Thyroid gland (tissue), 4 donors: ENCODE measurements at regions not wholly inside any gene's neighbourhood (a gene's known extent, or its start where the extent isn't known, plus 50 kb on each side); places are given as distances from the start of the nearest gene placed in this dataset.

Experiments used
- POLR2A ChIP-seq, 2 donors: fragments of 450-650 bp; IDR thresholded peaks; one replicate each; pipeline ENCODE4 v1.6.1; 2017; ENCODE audit warnings: antibody characterized with exemption in 2 of 2, mild to moderate bottlenecking in 2 of 2, moderate library complexity in 1 of 2
- TF ChIP-seq, protein P1 (sequence below), 6 experiments: fragments of 200-600 bp in 3 of 6; fragments of 450-650 bp in 3 of 6; sonication (generic) in 3 of 6; IDR thresholded peaks; one replicate each; pipeline ENCODE4 v1.5.1; 2016 to 2019; ENCODE audit warnings: antibody characterized with exemption in 6 of 6, mild to moderate bottlenecking in 2 of 6, inconsistent platforms in 1 of 6, moderate library complexity in 1 of 6

DNA sequence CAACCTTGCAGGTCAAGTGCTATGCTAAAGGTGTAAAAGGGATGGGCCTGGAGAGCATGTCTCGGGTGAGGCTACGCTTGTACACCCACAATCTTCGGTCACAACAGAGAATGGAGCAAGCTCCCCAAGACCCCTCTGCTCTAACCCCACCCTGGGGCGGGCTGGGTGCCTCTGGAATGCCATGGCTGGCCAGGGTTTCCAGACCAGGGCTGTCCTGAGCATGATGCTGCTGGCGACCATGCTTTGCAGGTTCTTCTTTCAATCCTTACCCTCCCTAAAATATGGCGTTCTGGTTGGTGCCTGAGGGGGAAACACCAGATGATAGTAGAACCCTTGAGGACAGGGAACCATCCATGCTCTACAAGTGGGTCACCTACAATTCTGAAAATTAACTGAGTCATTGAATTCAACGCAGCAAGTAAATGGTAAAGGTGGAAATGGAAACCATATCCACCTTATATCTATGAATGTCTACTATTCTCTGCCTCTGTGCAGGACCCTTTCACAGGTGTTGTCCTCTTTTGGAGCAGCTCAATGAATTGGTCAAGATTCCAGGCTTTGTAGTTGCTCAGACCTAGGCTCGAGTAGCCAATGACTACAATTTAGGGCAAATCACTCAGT lies 111.6 kb upstream of the EGLN3 start:
- TF ChIP-seq, protein P1, sequence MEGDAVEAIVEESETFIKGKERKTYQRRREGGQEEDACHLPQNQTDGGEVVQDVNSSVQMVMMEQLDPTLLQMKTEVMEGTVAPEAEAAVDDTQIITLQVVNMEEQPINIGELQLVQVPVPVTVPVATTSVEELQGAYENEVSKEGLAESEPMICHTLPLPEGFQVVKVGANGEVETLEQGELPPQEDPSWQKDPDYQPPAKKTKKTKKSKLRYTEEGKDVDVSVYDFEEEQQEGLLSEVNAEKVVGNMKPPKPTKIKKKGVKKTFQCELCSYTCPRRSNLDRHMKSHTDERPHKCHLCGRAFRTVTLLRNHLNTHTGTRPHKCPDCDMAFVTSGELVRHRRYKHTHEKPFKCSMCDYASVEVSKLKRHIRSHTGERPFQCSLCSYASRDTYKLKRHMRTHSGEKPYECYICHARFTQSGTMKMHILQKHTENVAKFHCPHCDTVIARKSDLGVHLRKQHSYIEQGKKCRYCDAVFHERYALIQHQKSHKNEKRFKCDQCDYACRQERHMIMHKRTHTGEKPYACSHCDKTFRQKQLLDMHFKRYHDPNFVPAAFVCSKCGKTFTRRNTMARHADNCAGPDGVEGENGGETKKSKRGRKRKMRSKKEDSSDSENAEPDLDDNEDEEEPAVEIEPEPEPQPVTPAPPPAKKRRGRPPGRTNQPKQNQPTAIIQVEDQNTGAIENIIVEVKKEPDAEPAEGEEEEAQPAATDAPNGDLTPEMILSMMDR (IDR thresholded peaks at IDR 0.05), result no peak
- no peak for TF ChIP-seq POLR2A (IDR thresholded peaks at IDR 0.05)
